T-helper 17 cell (primary cell): ENCODE measurements at regions not wholly inside any gene's neighbourhood (a gene's known extent, or its start where the extent isn't known, plus 50 kb on each side); places are given as distances from the start of the nearest gene placed in this dataset.

ENCODE experiments used
- ATAC-seq: fragments of 150-1000 bp; cut with Tn5 transposase; 2 replicates; pipeline ENCODE4 v1.10.0; 2021; ENCODE audit warnings: mild to moderate bottlenecking, moderate library complexity
- DNase-seq, 3 donors: peaks; one replicate each; pipeline versions ENCODE4 v3.0.0 to v3.0.0-alpha.2; 2020 to 2021
- H3K9me3 ChIP-seq: one replicate; pipeline ENCODE4 v1.7.0; 2013; ENCODE audit warnings: low read length, mild to moderate bottlenecking; ENCODE audit not compliant: control insufficient read depth, poor library complexity, severe bottlenecking
- H3K27ac Mint-ChIP-seq: one replicate; pipeline ENCODE4 v1.8.0; 2022; ENCODE audit warnings: mild to moderate bottlenecking, moderate library complexity, mixed read lengths
- H3K27me3 Mint-ChIP-seq: one replicate; pipeline ENCODE4 v1.8.0; 2022; ENCODE audit warnings: mixed read lengths
- H3K36me3 Mint-ChIP-seq: one replicate; pipeline ENCODE4 v1.8.0; 2022; ENCODE audit warnings: low read depth, mixed read lengths
- H3K4me1 Mint-ChIP-seq: one replicate; pipeline ENCODE4 v1.8.0; 2022; ENCODE audit warnings: mild to moderate bottlenecking, mixed read lengths
- H3K4me3 Mint-ChIP-seq: one replicate; pipeline ENCODE4 v1.8.0; 2022; ENCODE audit warnings: mild to moderate bottlenecking, moderate library complexity, mixed read lengths

GRCh38 chr9:105828171-105828570 lies 133.8 kb downstream of the TMEM38B start:
- no peak for ATAC-seq
- H3K27me3 Mint-ChIP-seq = no peaks in the 10 kb centered on the region
- H3K27ac Mint-ChIP-seq = no peak overlapping the region
- DNase-seq = no peak
- H3K4me3 Mint-ChIP-seq = no peak overlapping the region
- no peaks in the 10 kb centered on the region for H3K36me3 Mint-ChIP-seq
- no peaks in the 10 kb centered on the region for H3K4me1 Mint-ChIP-seq
- H3K9me3 ChIP-seq = no peaks in the 10 kb centered on the region

GRCh38 chr9:105828596-105829213 lies 134.4 kb downstream of the TMEM38B start:
- no peak overlapping the region for H3K27ac Mint-ChIP-seq
- H3K27me3 Mint-ChIP-seq = no peaks in the 10 kb centered on the region
- H3K4me1 Mint-ChIP-seq = no peaks in the 10 kb centered on the region
- no peak for DNase-seq
- no peak overlapping the region for H3K4me3 Mint-ChIP-seq
- no peak for ATAC-seq
- no peaks in the 10 kb centered on the region for H3K36me3 Mint-ChIP-seq
- no peaks in the 10 kb centered on the region for H3K9me3 ChIP-seq

- H3K4me3 Mint-ChIP-seq = no peak overlapping the region
- no peak for DNase-seq
- no peak for ATAC-seq
- no peaks in the 10 kb centered on the region for H3K36me3 Mint-ChIP-seq
- no peak overlapping the region for H3K27ac Mint-ChIP-seq
- H3K4me1 Mint-ChIP-seq = no peaks in the 10 kb centered on the region
- no peaks in the 10 kb centered on the region for H3K27me3 Mint-ChIP-seq
- no peaks in the 10 kb centered on the region for H3K9me3 ChIP-seq
Observed at GRCh38 chr9:105830461-105830860, 136.1 kb downstream of the TMEM38B start.

GRCh38 chr9:105832096-105832710 lies 137.9 kb downstream of the TMEM38B start:
- DNase-seq = no peak
- no peaks in the 10 kb centered on the region for H3K4me1 Mint-ChIP-seq
- no peaks in the 10 kb centered on the region for H3K36me3 Mint-ChIP-seq
- no peak for ATAC-seq
- H3K27ac Mint-ChIP-seq = no peak overlapping the region
- H3K27me3 Mint-ChIP-seq = no peaks in the 10 kb centered on the region
- H3K9me3 ChIP-seq = no peaks in the 10 kb centered on the region
- H3K4me3 Mint-ChIP-seq = no peak overlapping the region

GRCh38 chr9:105833271-105833975 lies 139.1 kb downstream of the TMEM38B start:
- no peaks in the 10 kb centered on the region for H3K4me1 Mint-ChIP-seq
- no peak overlapping the region for H3K27ac Mint-ChIP-seq
- DNase-seq (no peak), ATAC-seq (no peak)
- H3K9me3 ChIP-seq = no peaks in the 10 kb centered on the region
- H3K36me3 Mint-ChIP-seq = no peaks in the 10 kb centered on the region
- H3K4me3 Mint-ChIP-seq = no peak overlapping the region
- H3K27me3 Mint-ChIP-seq = peaks cover 8% of the 10 kb centered on the region

GRCh38 chr9:105834404-105834803 lies 140.1 kb downstream of the TMEM38B start:
- no peak for DNase-seq
- H3K4me1 Mint-ChIP-seq = peaks cover 2% of the 10 kb centered on the region
- ATAC-seq = no peak
- no peaks in the 10 kb centered on the region for H3K9me3 ChIP-seq
- no peak overlapping the region for H3K4me3 Mint-ChIP-seq
- peaks cover 12% of the 10 kb centered on the region for H3K27me3 Mint-ChIP-seq
- H3K36me3 Mint-ChIP-seq = no peaks in the 10 kb centered on the region
- H3K27ac Mint-ChIP-seq = no peak overlapping the region

- no peaks in the 10 kb centered on the region for H3K9me3 ChIP-seq
- Mint-ChIP-seq H3K27me3 (peaks cover 12% of the 10 kb centered on the region), H3K4me1 (peaks cover 2% of the 10 kb centered on the region), H3K4me3 (no peak overlapping the region), H3K27ac (no peak overlapping the region), H3K36me3 (no peaks in the 10 kb centered on the region)
- ATAC-seq (no peak), DNase-seq (no peak)
Observed at GRCh38 chr9:105835721-105836120, 141.4 kb downstream of the TMEM38B start.

GRCh38 chr9:105836936-105837660 lies 142.8 kb downstream of the TMEM38B start:
- no peak overlapping the region for H3K27ac Mint-ChIP-seq
- no peak overlapping the region for H3K4me3 Mint-ChIP-seq
- H3K36me3 Mint-ChIP-seq = peaks cover 2% of the 10 kb centered on the region
- peaks cover 12% of the 10 kb centered on the region for H3K27me3 Mint-ChIP-seq
- H3K9me3 ChIP-seq = no peaks in the 10 kb centered on the region
- peaks cover 2% of the 10 kb centered on the region for H3K4me1 Mint-ChIP-seq
- ATAC-seq (no peak), DNase-seq (no peak)

GRCh38 chr9:105841562-105841961 lies 147.2 kb downstream of the TMEM38B start:
- Mint-ChIP-seq H3K4me1 (peaks cover 2% of the 10 kb centered on the region), H3K27me3 (peaks cover 12% of the 10 kb centered on the region), H3K36me3 (peaks cover 2% of the 10 kb centered on the region), H3K4me3 (no peak overlapping the region), H3K27ac (no peak overlapping the region)
- no peaks in the 10 kb centered on the region for H3K9me3 ChIP-seq
- DNase-seq (no peak), ATAC-seq (no peak)

GRCh38 chr9:105842023-105842644 lies 147.8 kb downstream of the TMEM38B start:
- no peak overlapping the region for H3K27ac Mint-ChIP-seq
- H3K36me3 Mint-ChIP-seq = peaks cover 2% of the 10 kb centered on the region
- no peak for ATAC-seq
- H3K4me1 Mint-ChIP-seq = peaks cover 2% of the 10 kb centered on the region
- no peak for DNase-seq
- no peaks in the 10 kb centered on the region for H3K9me3 ChIP-seq
- peaks cover 12% of the 10 kb centered on the region for H3K27me3 Mint-ChIP-seq
- H3K4me3 Mint-ChIP-seq = no peak overlapping the region

GRCh38 chr9:105846825-105847224 lies 152.5 kb downstream of the TMEM38B start:
- ATAC-seq = no peak
- Mint-ChIP-seq H3K4me1 (no peaks in the 10 kb centered on the region), H3K36me3 (no peaks in the 10 kb centered on the region)

GRCh38 chr9:105850852-105851500 lies 156.6 kb downstream of the TMEM38B start:
- H3K4me1 Mint-ChIP-seq = no peaks in the 10 kb centered on the region
- H3K36me3 Mint-ChIP-seq = peaks cover 2% of the 10 kb centered on the region
- DNase-seq = no peak
- H3K27ac Mint-ChIP-seq = no peak overlapping the region
- H3K4me3 Mint-ChIP-seq = no peak overlapping the region
- no peaks in the 10 kb centered on the region for H3K27me3 Mint-ChIP-seq
- no peaks in the 10 kb centered on the region for H3K9me3 ChIP-seq
- ATAC-seq = no peak

More at GRCh38 chr9:105846825-105847224, 152.5 kb downstream of the TMEM38B start:
- H3K27ac Mint-ChIP-seq = no peak overlapping the region
- H3K27me3 Mint-ChIP-seq = no peaks in the 10 kb centered on the region
- no peaks in the 10 kb centered on the region for H3K9me3 ChIP-seq
- no peak overlapping the region for H3K4me3 Mint-ChIP-seq
- no peak for DNase-seq
